ENCODE measurements at regions not wholly inside any gene's neighbourhood (a gene's known extent, or its start where the extent isn't known, plus 50 kb on each side); places are given as distances from the start of the nearest gene placed in this dataset.

DNA sequence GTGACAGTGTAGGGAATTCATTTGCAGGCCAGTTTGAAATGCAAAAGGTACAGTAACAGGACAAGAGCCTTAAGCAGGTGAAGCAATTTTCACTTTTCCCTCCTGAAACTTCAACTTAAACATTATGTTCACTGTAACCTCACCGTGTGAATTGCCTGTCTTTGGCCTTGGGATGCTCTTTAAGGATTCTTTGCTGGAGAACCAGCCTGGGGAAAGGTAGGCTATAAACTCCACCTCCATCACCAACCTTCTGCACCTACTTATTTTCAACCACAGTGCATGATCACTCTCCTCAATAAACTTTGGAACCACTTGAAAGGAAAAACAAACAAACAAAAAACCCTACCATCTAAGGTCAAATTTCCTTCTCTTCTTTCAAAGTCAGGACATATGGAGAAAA, 300.5 kb downstream of the TLE1 start:
- DNase-seq (ENCODE audit: low spot score) (no peak), ATAC-seq (no peak), FAIRE-seq (no peak)
- Histone ChIP-seq H3K9ac (ENCODE audit: insufficient read depth, low read depth, low read length) (no peak overlapping the region), H3K4me2 (ENCODE audit: low read depth, low read length) (no peak overlapping the region), H3K9me3 (ENCODE audit: low read length) (no peaks in the 10 kb centered on the region), H3K27me3 (ENCODE audit: control insufficient read depth in 1 of 2, insufficient read depth in 2 of 2, low read length in 2 of 2) (no peaks in the 10 kb centered on the region; a peak in 1 of 5 replicates), H2AFZ (ENCODE audit: low read length) (no peak overlapping the region), H3K36me3 (replicated peaks in 1 of 2; ENCODE audit: control insufficient read depth in 1 of 2, insufficient read depth in 2 of 2, low read length in 2 of 2) (no peaks in the 10 kb centered on the region), H3K27ac (ENCODE audit: extremely low read length, insufficient read depth, low read length) (no peak overlapping the region), H3K4me3 (replicated peaks in 1 of 3; ENCODE audit: insufficient read depth in 1 of 3, low read depth in 2 of 3, low read length in 3 of 3) (no peak overlapping the region), H3K4me1 (ENCODE audit: insufficient read depth, low read length) (no peaks in the 10 kb centered on the region), H4K20me1 (ENCODE audit: insufficient read depth, low read length) (no peaks in the 10 kb centered on the region), H3K79me2 (ENCODE audit: insufficient read depth, low read length) (no peaks in the 10 kb centered on the region)
- in situ Hi-C loops (cut with HindIII; ENCODE audit: extremely low pct_ligation_motif_present, low pct_unique_long_range_greater_than_20kb) (no loop called here), intact Hi-C loops (cut with micrococcal nuclease; ENCODE audit: unreplicated experiment) (no loop called here)
- CTCF ChIA-PET (ENCODE audit: low intra/inter-chr PET ratio, low total read pairs), result no interaction called here
- POLR2A ChIA-PET, result no interaction called here
- BruUV-seq (replicated peaks), result no TSS peak
- WGBS (ENCODE audit: low lambda C conversion rate), result 0% methylated on average over 1 of the region's 1 CpG
- no peak for TF ChIP-seq ZBTB1 (CRISPR knock-in tag; IDR thresholded peaks at IDR 0.05; ENCODE audit: borderline replicate concordance)
- TF ChIP-seq HIC2 (CRISPR knock-in tag; IDR thresholded peaks at IDR 0.05; ENCODE audit: low read depth), result no peak
- no peak for TF ChIP-seq MATR3 (CRISPR knock-in tag; IDR thresholded peaks at IDR 0.05)
- TF ChIP-seq RCOR2 (CRISPR knock-in tag; IDR thresholded peaks at IDR 0.05), result no peak
- TF ChIP-seq GMEB2 (CRISPR knock-in tag; IDR thresholded peaks at IDR 0.05; ENCODE audit: low read depth), result no peak
- no peak for TF ChIP-seq ZNF766 (CRISPR knock-in tag; IDR thresholded peaks at IDR 0.05; ENCODE audit: borderline replicate concordance)
- no peak for TF ChIP-seq CCDC6 (CRISPR knock-in tag; IDR thresholded peaks at IDR 0.05)
- TF ChIP-seq ETV6 (CRISPR knock-in tag; conservative IDR thresholded peaks at IDR 0.05), result no peak
- TF ChIP-seq IRX3 (CRISPR knock-in tag; IDR thresholded peaks at IDR 0.05; ENCODE audit: borderline replicate concordance, low read depth), result no peak
- TF ChIP-seq ATF1 (CRISPR knock-in tag; IDR thresholded peaks at IDR 0.05), result no peak
- no peak for TF ChIP-seq ZNF569 (CRISPR knock-in tag; IDR thresholded peaks at IDR 0.05; ENCODE audit: borderline replicate concordance)
- TF ChIP-seq ZNF775 (CRISPR knock-in tag; IDR thresholded peaks at IDR 0.05; ENCODE audit: borderline replicate concordance), result no peak
- TF ChIP-seq ZNF598 (CRISPR knock-in tag; IDR thresholded peaks at IDR 0.05; ENCODE audit: borderline replicate concordance), result no peak
- TF ChIP-seq, protein P1, sequence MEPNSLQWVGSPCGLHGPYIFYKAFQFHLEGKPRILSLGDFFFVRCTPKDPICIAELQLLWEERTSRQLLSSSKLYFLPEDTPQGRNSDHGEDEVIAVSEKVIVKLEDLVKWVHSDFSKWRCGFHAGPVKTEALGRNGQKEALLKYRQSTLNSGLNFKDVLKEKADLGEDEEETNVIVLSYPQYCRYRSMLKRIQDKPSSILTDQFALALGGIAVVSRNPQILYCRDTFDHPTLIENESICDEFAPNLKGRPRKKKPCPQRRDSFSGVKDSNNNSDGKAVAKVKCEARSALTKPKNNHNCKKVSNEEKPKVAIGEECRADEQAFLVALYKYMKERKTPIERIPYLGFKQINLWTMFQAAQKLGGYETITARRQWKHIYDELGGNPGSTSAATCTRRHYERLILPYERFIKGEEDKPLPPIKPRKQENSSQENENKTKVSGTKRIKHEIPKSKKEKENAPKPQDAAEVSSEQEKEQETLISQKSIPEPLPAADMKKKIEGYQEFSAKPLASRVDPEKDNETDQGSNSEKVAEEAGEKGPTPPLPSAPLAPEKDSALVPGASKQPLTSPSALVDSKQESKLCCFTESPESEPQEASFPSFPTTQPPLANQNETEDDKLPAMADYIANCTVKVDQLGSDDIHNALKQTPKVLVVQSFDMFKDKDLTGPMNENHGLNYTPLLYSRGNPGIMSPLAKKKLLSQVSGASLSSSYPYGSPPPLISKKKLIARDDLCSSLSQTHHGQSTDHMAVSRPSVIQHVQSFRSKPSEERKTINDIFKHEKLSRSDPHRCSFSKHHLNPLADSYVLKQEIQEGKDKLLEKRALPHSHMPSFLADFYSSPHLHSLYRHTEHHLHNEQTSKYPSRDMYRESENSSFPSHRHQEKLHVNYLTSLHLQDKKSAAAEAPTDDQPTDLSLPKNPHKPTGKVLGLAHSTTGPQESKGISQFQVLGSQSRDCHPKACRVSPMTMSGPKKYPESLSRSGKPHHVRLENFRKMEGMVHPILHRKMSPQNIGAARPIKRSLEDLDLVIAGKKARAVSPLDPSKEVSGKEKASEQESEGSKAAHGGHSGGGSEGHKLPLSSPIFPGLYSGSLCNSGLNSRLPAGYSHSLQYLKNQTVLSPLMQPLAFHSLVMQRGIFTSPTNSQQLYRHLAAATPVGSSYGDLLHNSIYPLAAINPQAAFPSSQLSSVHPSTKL (CRISPR knock-in tag; IDR thresholded peaks at IDR 0.05), result no peak
- no peak for TF ChIP-seq KDM2A (CRISPR knock-in tag; IDR thresholded peaks at IDR 0.05; ENCODE audit: borderline replicate concordance, low read depth)
